ENCODE measurements at regions not wholly inside any gene's neighbourhood (a gene's known extent, or its start where the extent isn't known, plus 50 kb on each side); places are given as distances from the start of the nearest gene placed in this dataset.

DNA sequence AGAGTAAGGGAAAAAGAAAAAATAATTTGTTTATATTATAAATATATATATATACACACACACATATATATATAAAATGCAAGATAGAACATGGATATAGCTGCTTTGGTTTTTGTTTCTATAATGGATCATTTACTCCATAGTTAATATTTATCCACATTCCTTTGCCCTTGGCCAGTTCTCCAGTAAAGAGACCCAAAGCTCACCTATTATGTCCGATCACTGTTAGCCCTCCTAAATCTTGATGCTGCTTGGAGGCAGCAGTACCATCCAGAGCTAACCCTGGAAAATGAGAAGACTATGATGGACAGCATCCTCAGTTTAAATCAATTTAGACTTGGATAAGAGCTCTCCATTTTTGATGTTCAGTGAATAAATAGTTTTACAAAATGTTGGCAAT lies 407.7 kb downstream of the PLPP3 start:
- Histone ChIP-seq H3K4me1 (peaks cover 2% of the 10 kb centered on the region; the same call in 1 of the 3 replicates), H3K4me3 (no peak overlapping the region), H3K27ac (no peak overlapping the region), H3K4me2 (peak overlapping the region; percentile 8; the same call in 1 of the 3 replicates), H3K9me3 (0 out of 3 replicates have a peak, but pooled peaks cover 3% of the 10 kb centered on the region)
- WGBS (ENCODE audit: missing lambda C conversion rate): 52% methylated on average over 1 of the region's 1 CpG
- CTCF ChIA-PET: no interaction called here
- TF ChIP-seq, protein P1, sequence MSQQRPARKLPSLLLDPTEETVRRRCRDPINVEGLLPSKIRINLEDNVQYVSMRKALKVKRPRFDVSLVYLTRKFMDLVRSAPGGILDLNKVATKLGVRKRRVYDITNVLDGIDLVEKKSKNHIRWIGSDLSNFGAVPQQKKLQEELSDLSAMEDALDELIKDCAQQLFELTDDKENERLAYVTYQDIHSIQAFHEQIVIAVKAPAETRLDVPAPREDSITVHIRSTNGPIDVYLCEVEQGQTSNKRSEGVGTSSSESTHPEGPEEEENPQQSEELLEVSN (IDR thresholded peaks at IDR 0.05; ENCODE audit: borderline replicate concordance, low read depth): no peak
- TF ChIP-seq CBX8 (IDR thresholded peaks at IDR 0.05): no peak
- TF ChIP-seq CHD4 (IDR thresholded peaks at IDR 0.05; ENCODE audit: borderline replicate concordance): no peak
- TF ChIP-seq BHLHE40 (IDR thresholded peaks at IDR 0.05; ENCODE audit: low read depth, low read length): no peak
- TF ChIP-seq, protein P2, sequence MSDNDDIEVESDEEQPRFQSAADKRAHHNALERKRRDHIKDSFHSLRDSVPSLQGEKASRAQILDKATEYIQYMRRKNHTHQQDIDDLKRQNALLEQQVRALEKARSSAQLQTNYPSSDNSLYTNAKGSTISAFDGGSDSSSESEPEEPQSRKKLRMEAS (IDR thresholded peaks at IDR 0.05): no peak
- no peak for TF ChIP-seq POLR2A (IDR thresholded peaks at IDR 0.05; ENCODE audit: low read length)
- TF ChIP-seq, protein P3, sequence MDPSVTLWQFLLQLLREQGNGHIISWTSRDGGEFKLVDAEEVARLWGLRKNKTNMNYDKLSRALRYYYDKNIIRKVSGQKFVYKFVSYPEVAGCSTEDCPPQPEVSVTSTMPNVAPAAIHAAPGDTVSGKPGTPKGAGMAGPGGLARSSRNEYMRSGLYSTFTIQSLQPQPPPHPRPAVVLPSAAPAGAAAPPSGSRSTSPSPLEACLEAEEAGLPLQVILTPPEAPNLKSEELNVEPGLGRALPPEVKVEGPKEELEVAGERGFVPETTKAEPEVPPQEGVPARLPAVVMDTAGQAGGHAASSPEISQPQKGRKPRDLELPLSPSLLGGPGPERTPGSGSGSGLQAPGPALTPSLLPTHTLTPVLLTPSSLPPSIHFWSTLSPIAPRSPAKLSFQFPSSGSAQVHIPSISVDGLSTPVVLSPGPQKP (IDR thresholded peaks at IDR 0.05; ENCODE audit: low read depth, low read length): no peak
- POLR2A ChIA-PET: no interaction called here
- no peak for FAIRE-seq
- no peak for DNase-seq (ENCODE audit: low read depth in 1 of 2, low spot score in 1 of 2)
- ATAC-seq: no peak

DNA sequence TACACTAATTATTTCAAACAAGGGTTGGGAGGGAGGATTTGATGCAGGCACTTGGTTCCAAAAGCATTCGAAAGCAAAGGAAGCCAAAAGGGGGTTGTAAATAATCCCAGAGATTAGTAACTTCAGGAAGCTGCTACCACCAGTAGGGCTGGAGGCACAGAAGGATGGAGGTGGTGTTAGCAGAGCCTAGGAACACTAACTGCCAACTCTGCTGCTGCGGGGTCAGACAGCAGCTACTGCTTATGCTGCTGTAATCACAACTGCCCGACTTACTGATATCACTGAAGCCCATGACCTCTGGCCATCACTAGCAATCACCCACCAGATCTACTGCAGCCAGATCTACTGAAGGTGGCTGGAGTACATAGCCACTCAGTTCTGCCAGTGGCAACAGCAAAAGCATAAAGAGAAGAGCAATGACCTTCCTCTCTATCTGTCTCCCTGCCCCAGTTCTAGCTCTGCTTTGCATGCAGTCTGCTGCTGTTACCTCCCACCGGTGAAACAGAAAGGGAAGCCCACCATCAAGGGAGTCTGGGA lies 408.5 kb downstream of the PLPP3 start:
- H3K4me2 ChIP-seq: no peak overlapping the region
- H3K4me3 ChIP-seq: no peak overlapping the region
- DNase-seq (ENCODE audit: low read depth in 1 of 2, low spot score in 1 of 2) (no peak), FAIRE-seq (no peak), ATAC-seq (no peak)
- WGBS (ENCODE audit: missing lambda C conversion rate): 80% methylated on average over 3 of the region's 4 CpGs
- no peak overlapping the region for H3K27ac ChIP-seq
- no peak for TF ChIP-seq CEBPB (IDR thresholded peaks at IDR 0.05)
- TF ChIP-seq NR3C1 (IDR thresholded peaks at IDR 0.05): no peak
- TF ChIP-seq MYC (IDR thresholded peaks at IDR 0.05; ENCODE audit: borderline replicate concordance, low read length): no peak
- no peak for TF ChIP-seq POLR2A (IDR thresholded peaks at IDR 0.05; ENCODE audit: low read length)
- TF ChIP-seq RNF2 (IDR thresholded peaks at IDR 0.05; ENCODE audit: borderline replicate concordance, low read depth): no peak
- no peak for TF ChIP-seq HOXA7 (CRISPR knock-in tag; IDR thresholded peaks at IDR 0.05)
- TF ChIP-seq JUNB (IDR thresholded peaks at IDR 0.05): no peak
- TF ChIP-seq POLR2AphosphoS2 (conservative IDR thresholded peaks at IDR 0.05; ENCODE audit: low read length): no peak
- TF ChIP-seq HEYL (CRISPR knock-in tag; IDR thresholded peaks at IDR 0.05): no peak
- TF ChIP-seq NFE2L2 (conservative IDR thresholded peaks at IDR 0.05; ENCODE audit: low read length): no peak
- TF ChIP-seq, protein P1 (IDR thresholded peaks at IDR 0.05; ENCODE audit: borderline replicate concordance, low read depth): no peak
- no peak for TF ChIP-seq CBX2 (IDR thresholded peaks at IDR 0.05; ENCODE audit: borderline replicate concordance, low read depth)
- TF ChIP-seq ZC3H11A (IDR thresholded peaks at IDR 0.05): no peak
- TF ChIP-seq ESRRA (IDR thresholded peaks at IDR 0.05; ENCODE audit: borderline replicate concordance, low read length): no peak
- TF ChIP-seq ZNF302 (CRISPR knock-in tag; IDR thresholded peaks at IDR 0.05): no peak
- TF ChIP-seq BHLHE40 (IDR thresholded peaks at IDR 0.05; ENCODE audit: low read depth, low read length): no peak
- CTCF ChIA-PET: no interaction called here
- POLR2A ChIA-PET: no interaction called here
- H3K4me1 ChIP-seq: peaks cover 2% of the 10 kb centered on the region; the same call in 1 of the 3 replicates
- H3K9me3 ChIP-seq: 0 out of 3 replicates have a peak, but pooled peaks cover 3% of the 10 kb centered on the region

DNA sequence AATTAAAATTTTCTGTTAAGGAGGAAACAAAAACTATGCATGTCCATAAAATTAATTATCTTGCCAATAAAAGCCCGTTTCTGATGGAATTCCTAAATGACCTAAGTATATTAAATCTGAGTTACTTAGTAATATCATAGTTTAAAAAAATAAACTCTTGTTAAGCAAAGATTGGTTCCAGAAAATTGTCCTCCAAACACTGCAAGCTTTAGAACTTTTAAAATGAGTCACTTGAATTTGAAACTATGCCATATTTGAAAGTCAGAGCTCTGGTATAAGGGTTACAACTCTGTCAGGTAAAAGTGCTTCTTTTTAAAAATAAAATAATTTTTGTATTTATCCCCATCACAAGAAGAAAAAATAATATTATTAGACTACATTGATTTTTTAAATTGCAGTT lies 409.5 kb downstream of the PLPP3 start:
- WGBS (ENCODE audit: missing lambda C conversion rate): 16% methylated on average over 1 of the region's 1 CpG
- Histone ChIP-seq H3K4me1 (peaks cover 2% of the 10 kb centered on the region; the same call in 1 of the 3 replicates), H3K9me3 (0 out of 3 replicates have a peak, but pooled peaks cover 3% of the 10 kb centered on the region), H3K4me3 (no peak overlapping the region), H3K4me2 (no peak overlapping the region), H3K27ac (no peak overlapping the region)
- TF ChIP-seq GATA3 (IDR thresholded peaks at IDR 0.05; ENCODE audit: borderline replicate concordance) (no peak), HOXB5 (CRISPR knock-in tag; IDR thresholded peaks at IDR 0.05) (no peak), BHLHE40 (IDR thresholded peaks at IDR 0.05; ENCODE audit: low read depth, low read length) (no peak), ZC3H11A (IDR thresholded peaks at IDR 0.05) (no peak)
- TF ChIP-seq, protein P2 (IDR thresholded peaks at IDR 0.05): no peak
- FAIRE-seq (no peak), ATAC-seq (no peak), DNase-seq (ENCODE audit: low read depth in 1 of 2, low spot score in 1 of 2) (no peak)
- ChIA-PET CTCF (no interaction called here), POLR2A (no interaction called here)
